Left cardiac atrium (tissue), 4 donors: ENCODE measurements at regions not wholly inside any gene's neighbourhood (a gene's known extent, or its start where the extent isn't known, plus 50 kb on each side); places are given as distances from the start of the nearest gene placed in this dataset.
"Not testable (repeated sequence)": the region's sequence is repeated elsewhere in the genome, so short reads cannot be mapped to it uniquely, and the experiment has no call there.

Experiments used
- ATAC-seq, 2 donors: fragments of 200-7000 bp; cut with Tn5 transposase; one replicate each; pipeline ENCODE4 v1.9.1; 2020; ENCODE audit warnings: mild to moderate bottlenecking in 2 of 2, moderate library complexity in 2 of 2
- DNase-seq: peaks from one replicate; pipeline ENCODE4 v3.0.0-alpha.2; 2020
- intact Hi-C, 2 donors: fragments of 100-400 bp; cut with DNase I; formaldehyde crosslinking; loops; one replicate each; pipeline versions ENCODE4 v1.14.1 to v1.15.1; 2022 to 2023
- donor health status: DM: no; HTN: yes; CAD: no.
- donor health status: DM: no; HTN: yes; CAD: no; lungs with severe emphysema.
- donor health status: DM: yes; HTN: yes; CAD: no.
- donor health status: Dilated cardiomyopathy.

GRCh38 chr16:47979164-47979520 lies 176.7 kb downstream of the ABCC12 start:
- intact Hi-C loops = no loop called here
- DNase-seq = no peak
- no peak for ATAC-seq

- DNase-seq (no peak), ATAC-seq (no peak)
- intact Hi-C loops = no loop called here
Observed at GRCh38 chr16:47978491-47979163, 177.2 kb downstream of the ABCC12 start.

GRCh38 chr16:47977802-47978201 lies 178.0 kb downstream of the ABCC12 start:
- intact Hi-C loops = no loop called here
- ATAC-seq (no peak), DNase-seq (no peak)

GRCh38 chr16:47976636-47977210 lies 179.1 kb downstream of the ABCC12 start:
- ATAC-seq = no peak
- no peak for DNase-seq
- intact Hi-C loops = no loop called here

GRCh38 chr16:47974971-47975370 lies 180.8 kb downstream of the ABCC12 start:
- intact Hi-C loops, DNase-seq, ATAC-seq: not testable (repeated sequence)

- no peak for ATAC-seq
- intact Hi-C loops = no loop called here
- no peak for DNase-seq
Observed at GRCh38 chr16:47973552-47973951, 182.2 kb downstream of the ABCC12 start.

GRCh38 chr16:47972246-47972985 lies 183.4 kb downstream of the ABCC12 start:
- intact Hi-C loops = no loop called here
- DNase-seq (no peak), ATAC-seq (no peak)

- intact Hi-C loops = no loop called here
- ATAC-seq (no peak), DNase-seq (no peak)
Observed at GRCh38 chr16:47971225-47971624, 184.6 kb downstream of the ABCC12 start.

- intact Hi-C loops = no loop called here
- ATAC-seq (no peak), DNase-seq (no peak)
Observed at GRCh38 chr16:47970291-47970931, 185.4 kb downstream of the ABCC12 start.

- no peak for ATAC-seq
- intact Hi-C loops = no loop called here
- no peak for DNase-seq
Observed at GRCh38 chr16:47967374-47967773, 188.4 kb downstream of the ABCC12 start.

GRCh38 chr16:47966325-47966724 lies 189.5 kb downstream of the ABCC12 start:
- intact Hi-C loops = no loop called here
- no peak for ATAC-seq
- DNase-seq = no peak

- DNase-seq (no peak), ATAC-seq (no peak)
- intact Hi-C loops = no loop called here
Observed at GRCh38 chr16:47965439-47965838, 190.4 kb downstream of the ABCC12 start.

GRCh38 chr16:47958726-47959125 lies 197.1 kb downstream of the ABCC12 start:
- DNase-seq = no peak
- intact Hi-C loops = no loop called here
- ATAC-seq = no peak

- DNase-seq (no peak), ATAC-seq (no peak)
- intact Hi-C loops = no loop called here
Observed at GRCh38 chr16:47956916-47957315, 198.9 kb downstream of the ABCC12 start.

- DNase-seq = no peak
- intact Hi-C loops = no loop called here
- no peak for ATAC-seq
Observed at GRCh38 chr16:47949714-47950113, 206.1 kb downstream of the ABCC12 start.

GRCh38 chr16:47949276-47949675 lies 206.5 kb downstream of the ABCC12 start:
- intact Hi-C loops = no loop called here

GRCh38 chr16:47947723-47948122 lies 208.1 kb downstream of the ABCC12 start:
- intact Hi-C loops = no loop called here
- DNase-seq (no peak), ATAC-seq (no peak)

More at GRCh38 chr16:47949276-47949675, 206.5 kb downstream of the ABCC12 start:
- DNase-seq = no peak
- ATAC-seq = no peak

GRCh38 chr16:47946092-47946491 lies 209.7 kb downstream of the ABCC12 start:
- DNase-seq = no peak
- ATAC-seq = no peak
- intact Hi-C loops = no loop called here

GRCh38 chr16:47944589-47944988 lies 211.2 kb downstream of the ABCC12 start:
- intact Hi-C loops = no loop called here
- ATAC-seq (no peak), DNase-seq (no peak)

- no peak for ATAC-seq
- DNase-seq = no peak
- intact Hi-C loops = no loop called here
Observed at GRCh38 chr16:47943235-47943634, 212.6 kb downstream of the ABCC12 start.
